Right hindlimb (tissue), 1 donor: ENCODE measurements at regions not wholly inside any gene's neighbourhood (a gene's known extent, or its start where the extent isn't known, plus 50 kb on each side); places are given as distances from the start of the nearest gene placed in this dataset.
"Not testable (repeated sequence)": the region's sequence is repeated elsewhere in the genome, so short reads cannot be mapped to it uniquely, and the experiment has no call there.

Experiments used
- DNase-seq: peaks from one replicate; pipeline ENCODE4 v3.0.0-alpha.2; 2018

DNA sequence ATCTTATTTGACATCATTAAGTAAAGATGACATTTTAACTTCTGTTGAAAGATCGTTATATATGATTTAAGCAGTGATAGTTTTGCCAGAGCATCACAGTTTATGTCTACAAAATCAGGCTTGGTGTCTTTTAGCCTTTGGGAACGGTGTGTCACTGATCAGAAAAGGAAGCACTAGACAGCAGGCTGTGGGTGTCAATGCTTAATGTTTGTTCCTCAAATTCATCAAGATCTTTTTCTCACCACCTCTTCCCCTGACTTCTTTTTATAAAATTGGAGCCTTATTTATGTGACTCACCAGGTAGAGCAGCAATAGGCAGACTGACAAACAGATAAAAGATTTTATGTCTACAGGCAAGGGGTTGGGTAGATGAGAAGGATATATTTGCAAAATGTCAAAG, 1558.5 kb downstream of the EFNB2 start:
- DNase-seq, result no peak

DNA sequence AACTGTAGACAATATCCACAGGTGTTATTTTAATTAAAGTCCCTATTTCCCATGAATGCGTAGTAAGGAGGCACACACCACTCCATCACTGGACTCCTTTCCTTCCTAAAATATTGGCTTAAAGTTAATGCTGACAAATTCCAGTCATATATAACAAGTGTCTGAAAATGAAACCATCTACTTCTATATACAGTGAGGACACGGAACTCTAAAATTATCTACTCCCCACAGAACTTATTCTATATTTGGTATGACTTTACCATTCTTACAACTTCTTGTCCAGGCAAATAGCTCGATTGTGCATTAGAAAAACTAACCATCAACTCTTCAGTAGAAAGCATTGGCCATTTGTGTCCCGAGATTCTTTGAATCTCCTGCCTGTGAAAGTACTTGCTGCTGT, 1560.2 kb downstream of the EFNB2 start:
- no peak for DNase-seq

DNA sequence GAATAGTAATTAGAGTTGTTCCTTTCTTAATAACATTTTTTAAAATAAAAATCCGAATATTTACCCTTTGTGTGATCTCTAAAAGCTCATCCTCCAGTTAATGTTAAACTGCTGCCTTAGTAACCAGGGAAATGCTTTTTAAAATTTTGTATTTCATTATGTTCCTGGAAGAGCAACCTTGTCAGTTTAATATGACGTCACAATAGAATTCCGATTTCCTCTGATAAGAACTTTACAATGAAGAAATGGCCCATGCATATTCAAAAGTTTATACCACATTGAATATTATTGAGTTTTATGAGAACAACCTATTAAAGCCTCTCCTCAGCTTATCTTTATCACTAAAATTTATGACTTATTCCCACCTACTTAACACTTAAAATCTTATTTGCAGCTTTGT, 1566.6 kb downstream of the EFNB2 start:
- DNase-seq, result no peak

DNA sequence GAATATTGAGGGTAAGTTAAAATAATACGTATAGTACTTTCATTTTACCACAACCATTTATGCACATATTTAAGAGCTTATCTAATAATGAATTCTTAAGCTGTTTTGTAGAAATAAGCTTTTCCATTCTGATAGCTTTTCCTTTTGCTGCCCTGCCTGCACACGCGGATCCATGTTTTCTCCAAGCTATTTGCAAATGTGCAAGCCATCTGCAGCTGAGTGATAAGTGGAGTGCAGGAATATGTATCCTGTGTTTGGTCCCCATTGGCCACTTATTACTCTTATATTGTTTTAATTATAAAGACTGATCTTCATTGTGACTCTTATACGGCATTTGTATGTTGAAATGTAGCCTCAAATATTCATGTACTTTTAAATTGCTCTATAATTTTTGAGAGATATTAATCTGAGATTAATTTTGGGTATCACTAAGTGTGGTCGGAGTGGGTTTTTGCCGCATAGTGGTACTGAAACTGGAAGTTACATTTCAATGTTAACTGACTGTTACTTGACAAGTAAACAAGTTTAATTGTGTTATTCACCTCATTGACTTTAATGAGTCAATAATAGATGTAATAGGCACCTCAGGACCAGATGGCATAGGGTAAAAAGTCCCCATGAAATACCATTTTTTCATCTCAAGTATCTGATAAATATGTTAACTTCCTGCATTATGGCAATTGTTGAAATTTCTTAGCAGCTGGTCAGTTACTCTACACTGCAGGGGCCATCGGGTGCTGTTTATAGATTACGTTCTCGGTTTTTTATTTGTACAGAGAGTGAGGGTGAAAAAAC, 1567.4 kb downstream of the EFNB2 start:
- no peak for DNase-seq

DNA sequence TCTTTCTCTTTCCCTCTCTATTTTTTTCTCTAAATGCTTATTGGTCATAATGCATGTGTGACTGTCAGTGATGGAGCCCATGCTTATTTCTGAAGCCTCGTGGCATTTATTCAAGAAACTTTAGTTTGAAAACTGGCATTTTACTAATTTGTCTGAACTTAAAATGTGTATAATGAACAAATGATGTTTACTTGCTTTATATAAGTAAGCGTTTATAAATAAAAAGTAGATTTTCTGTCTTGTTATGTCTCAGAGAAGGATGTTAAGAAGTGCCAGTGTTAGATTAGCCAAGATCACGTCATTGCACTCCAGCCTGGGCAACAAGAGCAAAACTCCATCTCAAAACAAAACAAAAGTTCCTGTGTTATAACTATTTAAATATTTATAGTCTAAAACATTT, 1568.1 kb downstream of the EFNB2 start:
- no peak for DNase-seq

- no peak for DNase-seq
Measured at GRCh38 chr13:104962411-104962810, 1573.1 kb downstream of the EFNB2 start.

GRCh38 chr13:104961246-104961645, 1574.2 kb downstream of the EFNB2 start:
- DNase-seq, result no peak

DNA sequence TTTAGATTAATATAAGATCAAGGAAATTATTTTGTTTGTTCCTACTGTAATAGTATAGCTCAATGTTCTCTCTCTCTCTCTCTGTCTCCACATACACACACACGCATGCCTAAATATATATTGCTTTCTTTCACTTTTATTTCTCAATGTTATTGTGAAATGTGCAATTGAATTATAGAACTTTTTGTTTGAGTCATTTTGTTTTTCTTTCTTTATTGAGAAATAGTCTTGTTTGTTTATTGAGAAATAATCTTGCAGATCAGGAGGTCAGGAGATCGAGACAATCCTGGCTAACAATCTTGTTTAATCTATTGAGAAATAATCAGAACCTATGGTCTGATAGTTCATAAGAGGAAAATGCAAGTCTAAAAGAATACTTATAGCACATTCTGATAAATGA, 1581.3 kb downstream of the EFNB2 start:
- no peak for DNase-seq

DNA sequence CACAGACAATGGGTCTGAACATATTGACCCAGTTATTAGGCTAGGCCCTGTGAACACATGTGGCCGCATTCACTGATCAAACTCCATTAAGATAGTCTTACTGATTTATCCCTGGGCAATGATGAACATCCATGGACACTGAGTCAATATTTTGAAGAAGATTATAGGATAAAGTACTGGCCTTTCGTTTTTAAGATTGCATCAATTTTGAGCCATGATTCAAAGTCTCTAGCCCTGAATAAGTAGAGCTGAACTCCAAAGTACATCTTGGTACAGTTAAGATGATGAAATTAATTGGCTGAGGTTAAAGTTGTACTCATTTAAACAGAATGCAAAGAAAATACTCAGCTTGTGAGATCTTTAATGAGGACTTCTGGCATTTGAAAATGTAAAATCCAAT, 1581.9 kb downstream of the EFNB2 start:
- no peak for DNase-seq

DNA sequence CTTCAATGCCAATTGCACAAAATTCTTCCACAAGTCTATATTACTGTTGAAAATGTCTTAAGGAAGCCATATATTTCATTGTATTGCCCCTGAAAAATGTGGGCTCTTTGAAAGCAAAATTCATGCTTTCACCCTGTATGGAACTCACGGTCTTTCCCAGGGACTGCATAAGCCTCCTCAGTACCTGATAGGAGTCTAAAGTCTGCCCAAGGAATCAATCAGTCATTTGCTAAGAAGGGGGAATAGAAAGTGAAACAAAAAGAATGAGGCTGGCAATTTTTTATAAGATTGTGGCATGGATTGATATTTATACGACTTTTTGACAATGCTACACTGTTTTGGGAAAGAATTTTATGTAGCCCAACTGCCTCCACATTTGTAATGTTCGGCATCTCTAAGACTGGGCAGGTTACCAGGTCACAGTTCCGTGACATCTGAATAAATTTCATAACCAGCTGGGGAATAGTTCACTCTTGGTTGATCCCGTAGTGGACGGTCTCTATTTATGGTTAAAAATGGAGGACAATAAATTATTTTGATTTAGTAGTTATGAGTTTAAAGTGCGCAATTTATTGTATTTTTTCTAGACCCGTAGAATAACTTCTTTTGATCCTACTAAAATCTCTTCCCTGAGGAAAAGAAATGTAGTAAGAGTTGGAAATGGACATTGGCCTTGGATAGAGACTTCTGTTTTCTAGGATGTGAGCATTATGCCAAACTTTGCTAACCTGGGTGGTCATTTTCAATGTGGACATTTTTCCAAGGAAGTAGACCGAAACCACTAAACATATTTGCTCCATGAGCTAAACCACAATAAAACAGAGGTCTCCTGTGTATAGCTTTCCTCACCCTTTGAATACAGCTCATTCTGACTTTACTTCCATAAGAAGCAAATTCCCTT, 1585.4 kb downstream of the EFNB2 start:
- DNase-seq, result peak; percentile 23

GRCh38 chr13:104944176-104944575, 1591.3 kb downstream of the EFNB2 start:
- peak; percentile 17 for DNase-seq

DNA sequence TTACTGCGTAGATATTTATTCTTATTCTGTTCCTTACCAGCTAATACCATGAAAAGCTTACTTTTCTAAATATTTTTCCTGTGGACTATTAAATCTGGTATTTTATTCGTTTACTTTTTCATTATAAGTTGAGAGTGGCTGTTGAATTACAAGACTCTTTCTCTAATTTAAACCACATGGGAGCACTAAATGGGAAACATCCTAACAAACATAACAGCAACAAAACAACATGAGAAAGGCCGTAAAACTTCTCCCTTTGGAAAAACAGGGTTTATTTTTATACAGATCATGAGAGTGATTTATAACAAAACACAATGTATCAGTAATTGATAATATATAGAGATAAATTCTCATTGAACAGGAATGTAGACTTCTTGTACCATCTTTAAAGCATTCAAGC, 1592.1 kb downstream of the EFNB2 start:
- no peak for DNase-seq

DNA sequence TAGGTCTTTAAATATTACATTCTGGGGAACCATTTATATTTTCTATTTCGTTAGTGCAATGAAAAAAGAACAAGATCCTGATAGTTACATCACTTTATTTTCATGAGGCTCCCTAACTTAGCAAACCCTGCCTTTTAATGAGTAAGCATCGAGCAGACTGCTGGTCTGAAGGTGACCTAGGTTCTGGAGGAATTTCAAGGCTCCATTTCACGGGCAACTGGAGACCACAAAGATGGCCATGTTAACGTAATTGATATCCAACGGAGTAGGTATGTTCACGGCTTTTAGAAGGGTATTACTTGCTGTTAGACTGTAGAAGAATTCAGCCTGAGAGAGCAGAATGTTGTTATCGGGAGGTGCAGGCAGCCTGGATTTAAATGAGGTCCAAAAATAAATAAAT, 1597.6 kb downstream of the EFNB2 start:
- DNase-seq, result no peak

DNA sequence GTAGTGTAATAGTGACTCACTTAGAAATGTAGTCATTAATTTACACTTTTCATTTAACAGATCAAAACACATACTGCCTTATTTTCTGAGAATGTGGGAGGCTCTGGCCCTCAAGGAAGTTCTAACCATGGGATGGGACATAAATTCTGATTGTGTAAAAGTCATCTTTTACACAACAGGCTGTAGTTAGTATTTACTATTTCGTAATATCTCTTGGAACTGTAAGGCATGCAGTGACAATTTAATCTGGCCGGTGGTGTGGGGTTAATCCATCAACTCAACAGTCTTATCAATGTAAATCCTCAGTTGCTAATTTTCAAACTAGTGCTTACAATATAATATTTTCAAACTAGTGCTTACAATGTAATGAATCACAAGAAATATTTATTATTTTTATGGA, 1599.2 kb downstream of the EFNB2 start:
- no peak for DNase-seq

DNA sequence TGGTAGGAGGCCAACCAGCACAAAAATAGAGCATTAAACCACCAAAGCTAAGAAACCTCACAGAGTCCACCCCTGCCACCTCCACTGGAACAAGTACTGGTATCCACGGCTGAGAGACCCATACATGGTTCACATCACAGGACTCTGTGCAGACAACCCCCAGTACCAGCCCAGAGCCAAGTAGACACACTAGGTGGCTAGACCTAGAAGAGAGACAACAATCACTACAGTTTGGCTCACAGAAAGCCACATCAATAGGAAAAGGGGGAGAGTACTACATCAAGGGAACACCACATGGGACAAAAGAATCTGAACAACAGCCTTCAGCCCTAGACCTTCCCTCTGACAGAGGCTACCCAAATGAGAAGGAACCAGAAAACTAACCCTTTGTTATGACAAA, 1614.9 kb downstream of the EFNB2 start:
- DNase-seq, result not testable (repeated sequence)

DNA sequence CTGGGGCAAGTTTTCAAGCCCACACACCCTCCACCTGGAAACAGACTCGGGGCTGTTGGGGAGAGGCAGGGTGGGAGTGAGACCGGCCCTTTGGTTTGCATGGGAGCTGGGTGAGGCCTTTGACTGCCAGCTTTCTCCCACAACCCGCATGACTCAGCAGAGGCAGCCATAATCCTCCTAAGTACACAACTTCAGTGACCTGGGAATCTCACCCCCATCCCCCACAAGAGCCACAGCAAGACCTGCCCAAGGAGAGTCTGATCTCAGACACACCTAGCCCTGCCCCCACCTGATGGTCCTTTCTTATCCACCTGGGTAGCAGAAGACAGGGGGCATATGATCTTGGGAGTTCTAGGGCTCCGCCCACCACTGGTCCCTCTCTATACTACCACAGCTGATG, 1615.4 kb downstream of the EFNB2 start:
- DNase-seq, result no peak

- DNase-seq, result no peak
Measured at GRCh38 chr13:104900191-104900817, 1635.2 kb downstream of the EFNB2 start.

DNA sequence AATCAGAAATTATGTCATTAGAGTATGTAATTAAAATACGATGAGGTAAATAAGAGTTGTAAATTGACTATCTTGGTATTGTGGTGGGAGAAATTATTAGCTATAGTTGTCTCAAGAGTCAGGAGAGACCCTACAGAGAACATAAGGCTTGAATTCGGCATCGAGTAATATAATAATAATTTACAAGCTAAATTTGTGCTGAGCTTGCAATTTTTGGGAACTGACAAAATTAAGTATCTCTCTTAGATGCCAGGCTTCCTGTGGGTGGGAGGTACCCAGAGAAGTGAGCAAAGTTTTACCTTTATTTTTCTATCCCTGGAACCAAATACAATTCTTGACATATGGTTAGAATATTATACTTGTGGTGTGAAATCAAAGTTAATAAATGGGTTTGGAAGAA, 1637.0 kb downstream of the EFNB2 start:
- DNase-seq, result no peak

DNA sequence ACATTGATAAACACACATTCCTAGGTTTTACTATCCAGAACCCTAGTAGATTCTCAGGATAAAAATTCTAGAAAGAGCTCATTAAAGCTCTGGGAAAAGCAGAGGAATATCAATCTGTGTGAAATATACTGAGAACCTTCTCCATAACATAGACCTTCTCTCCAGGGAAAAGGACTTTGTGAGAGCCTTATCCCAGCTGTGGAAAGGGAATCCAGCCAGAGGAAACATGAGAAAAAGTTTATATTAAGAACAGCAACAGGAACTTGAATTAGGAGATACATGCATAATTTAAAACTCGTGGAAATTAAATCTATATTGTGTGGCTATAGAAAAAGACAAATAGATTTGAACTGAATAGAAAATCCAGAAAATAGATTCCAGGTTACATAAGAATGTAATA, 1639.9 kb downstream of the EFNB2 start:
- DNase-seq, result peak; percentile 25

DNA sequence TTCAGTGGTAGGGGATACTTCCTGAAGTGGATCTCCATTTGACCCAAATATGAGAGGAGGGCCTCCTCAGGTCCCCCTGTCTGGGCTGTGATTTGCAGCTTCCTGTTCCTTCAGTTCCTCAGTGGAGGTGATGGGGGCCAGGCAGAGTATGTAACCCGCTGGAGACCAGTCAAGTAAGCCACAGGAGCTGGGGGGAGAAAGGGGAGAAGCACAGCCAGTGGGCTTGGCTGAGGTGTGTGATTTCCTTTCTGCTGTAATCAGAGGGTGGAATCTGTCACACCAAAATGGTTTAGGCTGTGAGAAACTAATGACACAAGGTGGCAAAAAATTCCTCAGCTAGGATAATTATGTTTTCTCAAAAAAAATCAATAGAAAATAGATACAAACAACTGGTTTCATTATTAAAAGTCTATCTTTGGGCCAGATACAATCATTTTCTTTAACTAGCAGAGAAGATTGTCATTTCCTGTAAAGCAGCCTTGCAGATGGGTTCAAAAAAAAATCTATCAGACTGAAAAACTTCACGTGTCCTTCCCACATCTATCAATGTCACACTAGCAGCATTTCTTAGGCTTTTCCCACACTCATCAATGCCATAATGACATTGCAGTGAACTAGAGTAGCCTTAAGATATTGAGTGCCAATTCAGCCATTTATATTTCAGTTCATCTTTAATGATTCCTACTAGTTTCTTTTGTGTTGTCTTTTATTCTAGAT, 1660.3 kb downstream of the EFNB2 start:
- no peak for DNase-seq

GRCh38 chr13:104872153-104872552, 1663.3 kb downstream of the EFNB2 start:
- no peak for DNase-seq

DNA sequence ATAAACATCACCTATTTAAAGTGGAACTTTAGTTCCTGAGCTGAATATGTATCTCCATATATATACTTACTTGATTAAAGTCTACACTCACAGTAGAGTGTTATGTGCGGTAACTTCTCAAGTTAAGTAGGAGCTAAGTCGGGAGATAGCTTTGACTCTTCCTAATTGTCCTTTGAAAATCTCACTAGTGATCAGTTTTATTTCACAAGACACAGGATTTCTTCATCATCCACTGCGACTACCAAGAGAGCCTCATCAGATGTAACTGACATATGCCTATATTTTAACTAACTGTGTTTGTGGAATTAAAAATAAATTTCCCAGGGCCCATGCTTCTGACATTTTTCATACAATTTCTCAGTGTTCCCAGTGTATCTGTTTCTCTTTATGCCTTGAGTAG, 1664.0 kb downstream of the EFNB2 start:
- DNase-seq, result no peak

- no peak for DNase-seq
Measured at GRCh38 chr13:104869501-104869900, 1666.0 kb downstream of the EFNB2 start.
